OCI-LY1 (cell line): ENCODE measurements at regions not wholly inside any gene's neighbourhood (a gene's known extent, or its start where the extent isn't known, plus 50 kb on each side); places are given as distances from the start of the nearest gene placed in this dataset.

Source experiments
- EZH2 ChIP-seq: fragments of 200-600 bp; sonication (generic), shearing (Covaris generic); IDR thresholded peaks from 2 replicates; pipeline ENCODE4 v1.8.0; 2017; ENCODE audit warnings: borderline replicate concordance, mixed run types, mild to moderate bottlenecking, antibody characterized with exemption, low read length, moderate library complexity, mixed read lengths
- TF ChIP-seq, protein P1 (sequence below): fragments of 200-600 bp; sonication (generic), shearing (Covaris generic); IDR thresholded peaks from 2 replicates; pipeline ENCODE4 v1.5.1; 2017; ENCODE audit warnings: mild to moderate bottlenecking, antibody characterized with exemption, low read length, moderate library complexity, mixed read lengths

GRCh38 chr3:117545484-117545883, 835.9 kb downstream of the TUSC7 start:
- TF ChIP-seq, protein P1, sequence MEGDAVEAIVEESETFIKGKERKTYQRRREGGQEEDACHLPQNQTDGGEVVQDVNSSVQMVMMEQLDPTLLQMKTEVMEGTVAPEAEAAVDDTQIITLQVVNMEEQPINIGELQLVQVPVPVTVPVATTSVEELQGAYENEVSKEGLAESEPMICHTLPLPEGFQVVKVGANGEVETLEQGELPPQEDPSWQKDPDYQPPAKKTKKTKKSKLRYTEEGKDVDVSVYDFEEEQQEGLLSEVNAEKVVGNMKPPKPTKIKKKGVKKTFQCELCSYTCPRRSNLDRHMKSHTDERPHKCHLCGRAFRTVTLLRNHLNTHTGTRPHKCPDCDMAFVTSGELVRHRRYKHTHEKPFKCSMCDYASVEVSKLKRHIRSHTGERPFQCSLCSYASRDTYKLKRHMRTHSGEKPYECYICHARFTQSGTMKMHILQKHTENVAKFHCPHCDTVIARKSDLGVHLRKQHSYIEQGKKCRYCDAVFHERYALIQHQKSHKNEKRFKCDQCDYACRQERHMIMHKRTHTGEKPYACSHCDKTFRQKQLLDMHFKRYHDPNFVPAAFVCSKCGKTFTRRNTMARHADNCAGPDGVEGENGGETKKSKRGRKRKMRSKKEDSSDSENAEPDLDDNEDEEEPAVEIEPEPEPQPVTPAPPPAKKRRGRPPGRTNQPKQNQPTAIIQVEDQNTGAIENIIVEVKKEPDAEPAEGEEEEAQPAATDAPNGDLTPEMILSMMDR: no peak
- no peak for TF ChIP-seq EZH2
